ENCODE measurements at regions not wholly inside any gene's neighbourhood (a gene's known extent, or its start where the extent isn't known, plus 50 kb on each side); places are given as distances from the start of the nearest gene placed in this dataset.

- H3K4me3 ChIP-seq (ENCODE audit: low read depth, low read length, poor library complexity, severe bottlenecking), result no peak overlapping the region
- ChIA-PET POLR2A (ENCODE audit: low non-redundant PET) (no interaction called here), CTCF (no interaction called here)
- no peaks in the 10 kb centered on the region for H3K9me3 ChIP-seq (ENCODE audit: low read depth, low read length, poor library complexity, severe bottlenecking)
- intact Hi-C loops (cut with micrococcal nuclease; ENCODE audit: unreplicated experiment), result no loop called here
- H3K27me3 ChIP-seq (replicated peaks; ENCODE audit: insufficient read depth, low read depth, low read length, poor library complexity), result no peaks in the 10 kb centered on the region
- no peak overlapping the region for H3K27ac ChIP-seq (ENCODE audit: low read depth, low read length, poor library complexity, severe bottlenecking)
- no peaks in the 10 kb centered on the region for H3K36me3 ChIP-seq (ENCODE audit: insufficient read depth, low read length, poor library complexity, severe bottlenecking)
- no peak for DNase-seq (ENCODE audit: low spot score)
- no peak for TF ChIP-seq EZH2 (IDR thresholded peaks at IDR 0.05; ENCODE audit: borderline replicate concordance, low read depth, low read length, poor library complexity, severe bottlenecking)
- TF ChIP-seq CTCF (conservative IDR thresholded peaks at IDR 0.05; ENCODE audit: low read depth, low read length), result no peak
- H3K4me1 ChIP-seq (ENCODE audit: insufficient read depth, low read length, poor library complexity, severe bottlenecking), result no peaks in the 10 kb centered on the region
- BruUV-seq (replicated peaks), result no TSS peak
Observed at GRCh38 chr4:165767671-165768070, 105.4 kb upstream of the TLL1 start.

- no TSS peak for BruUV-seq (replicated peaks)
- Histone ChIP-seq H3K4me3 (ENCODE audit: low read depth, low read length, poor library complexity, severe bottlenecking) (no peak overlapping the region), H3K27me3 (replicated peaks; ENCODE audit: insufficient read depth, low read depth, low read length, poor library complexity) (no peaks in the 10 kb centered on the region), H3K36me3 (ENCODE audit: insufficient read depth, low read length, poor library complexity, severe bottlenecking) (no peaks in the 10 kb centered on the region), H3K4me1 (ENCODE audit: insufficient read depth, low read length, poor library complexity, severe bottlenecking) (no peaks in the 10 kb centered on the region), H3K27ac (ENCODE audit: low read depth, low read length, poor library complexity, severe bottlenecking) (no peak overlapping the region), H3K9me3 (ENCODE audit: low read depth, low read length, poor library complexity, severe bottlenecking) (no peaks in the 10 kb centered on the region)
- TF ChIP-seq CTCF (conservative IDR thresholded peaks at IDR 0.05; ENCODE audit: low read depth, low read length), result no peak
- TF ChIP-seq EZH2 (IDR thresholded peaks at IDR 0.05; ENCODE audit: borderline replicate concordance, low read depth, low read length, poor library complexity, severe bottlenecking), result no peak
- intact Hi-C loops (cut with micrococcal nuclease; ENCODE audit: unreplicated experiment), result no loop called here
- no peak for DNase-seq (ENCODE audit: low spot score)
- ChIA-PET POLR2A (ENCODE audit: low non-redundant PET) (no interaction called here), CTCF (no interaction called here)
Observed at GRCh38 chr4:165768281-165768680, 104.8 kb upstream of the TLL1 start.

- no TSS peak for BruUV-seq (replicated peaks)
- H3K36me3 ChIP-seq (ENCODE audit: insufficient read depth, low read length, poor library complexity, severe bottlenecking), result no peaks in the 10 kb centered on the region
- intact Hi-C loops (cut with micrococcal nuclease; ENCODE audit: unreplicated experiment), result no loop called here
- ChIA-PET POLR2A (ENCODE audit: low non-redundant PET) (no interaction called here), CTCF (no interaction called here)
- no peak overlapping the region for H3K4me3 ChIP-seq (ENCODE audit: low read depth, low read length, poor library complexity, severe bottlenecking)
- no peaks in the 10 kb centered on the region for H3K27me3 ChIP-seq (replicated peaks; ENCODE audit: insufficient read depth, low read depth, low read length, poor library complexity)
- H3K4me1 ChIP-seq (ENCODE audit: insufficient read depth, low read length, poor library complexity, severe bottlenecking), result no peaks in the 10 kb centered on the region
- DNase-seq (ENCODE audit: low spot score), result no peak
- no peak for TF ChIP-seq CTCF (conservative IDR thresholded peaks at IDR 0.05; ENCODE audit: low read depth, low read length)
- TF ChIP-seq EZH2 (IDR thresholded peaks at IDR 0.05; ENCODE audit: borderline replicate concordance, low read depth, low read length, poor library complexity, severe bottlenecking), result no peak
- no peaks in the 10 kb centered on the region for H3K9me3 ChIP-seq (ENCODE audit: low read depth, low read length, poor library complexity, severe bottlenecking)
- no peak overlapping the region for H3K27ac ChIP-seq (ENCODE audit: low read depth, low read length, poor library complexity, severe bottlenecking)
Observed at GRCh38 chr4:165774326-165774725, 98.7 kb upstream of the TLL1 start.

Data from A673 (cell line).